ENCODE measurements at regions not wholly inside any gene's neighbourhood (a gene's known extent, or its start where the extent isn't known, plus 50 kb on each side); places are given as distances from the start of the nearest gene placed in this dataset.

DNA sequence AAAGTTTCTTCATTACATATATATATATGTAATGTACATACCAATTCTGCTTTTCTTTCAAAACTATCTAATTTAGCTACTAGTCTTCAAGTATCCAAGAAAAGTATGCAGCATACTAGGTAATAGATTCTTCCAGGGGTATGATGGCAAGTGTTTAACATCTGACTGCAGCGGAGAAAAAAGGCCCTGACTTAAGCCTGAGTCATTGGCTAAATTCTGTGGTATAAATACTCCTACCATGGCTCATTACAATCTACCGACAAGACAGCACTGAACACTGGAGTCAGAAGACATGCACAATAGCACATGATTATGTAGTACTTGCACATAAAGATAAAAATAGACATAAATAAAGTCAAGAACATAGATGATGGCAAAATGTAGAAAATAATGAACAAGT, 439.9 kb downstream of the BRINP1 start:
- TF ChIP-seq RBBP5 (conservative IDR thresholded peaks at IDR 0.05) (no peak), SP1 (IDR thresholded peaks at IDR 0.05; ENCODE audit: low read depth, low read length) (no peak), POLR2AphosphoS5 (IDR thresholded peaks at IDR 0.05; ENCODE audit: low read length) (no peak), NR2C2 (IDR thresholded peaks at IDR 0.05; ENCODE audit: borderline replicate concordance, control insufficient read depth, insufficient read length, low read depth) (no peak), HCFC1 (IDR thresholded peaks at IDR 0.05; ENCODE audit: low read length) (no peak), GABPA (IDR thresholded peaks at IDR 0.05; ENCODE audit: low read depth) (no peak), CREB1 (IDR thresholded peaks at IDR 0.05; ENCODE audit: low read depth) (no peak), FOS (IDR thresholded peaks at IDR 0.05; ENCODE audit: borderline replicate concordance, extremely low read depth, insufficient read length) (no peak)
- TF ChIP-seq, protein P1, sequence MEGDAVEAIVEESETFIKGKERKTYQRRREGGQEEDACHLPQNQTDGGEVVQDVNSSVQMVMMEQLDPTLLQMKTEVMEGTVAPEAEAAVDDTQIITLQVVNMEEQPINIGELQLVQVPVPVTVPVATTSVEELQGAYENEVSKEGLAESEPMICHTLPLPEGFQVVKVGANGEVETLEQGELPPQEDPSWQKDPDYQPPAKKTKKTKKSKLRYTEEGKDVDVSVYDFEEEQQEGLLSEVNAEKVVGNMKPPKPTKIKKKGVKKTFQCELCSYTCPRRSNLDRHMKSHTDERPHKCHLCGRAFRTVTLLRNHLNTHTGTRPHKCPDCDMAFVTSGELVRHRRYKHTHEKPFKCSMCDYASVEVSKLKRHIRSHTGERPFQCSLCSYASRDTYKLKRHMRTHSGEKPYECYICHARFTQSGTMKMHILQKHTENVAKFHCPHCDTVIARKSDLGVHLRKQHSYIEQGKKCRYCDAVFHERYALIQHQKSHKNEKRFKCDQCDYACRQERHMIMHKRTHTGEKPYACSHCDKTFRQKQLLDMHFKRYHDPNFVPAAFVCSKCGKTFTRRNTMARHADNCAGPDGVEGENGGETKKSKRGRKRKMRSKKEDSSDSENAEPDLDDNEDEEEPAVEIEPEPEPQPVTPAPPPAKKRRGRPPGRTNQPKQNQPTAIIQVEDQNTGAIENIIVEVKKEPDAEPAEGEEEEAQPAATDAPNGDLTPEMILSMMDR (IDR thresholded peaks at IDR 0.05 in 2 of 3, conservative IDR thresholded peaks at IDR 0.05 in 1 of 3; ENCODE audit: control insufficient read depth in 2 of 3, extremely low read depth in 1 of 3, insufficient read depth in 1 of 3, low read depth in 3 of 3, low read length in 3 of 3), result no peak
- TF ChIP-seq, protein P2, sequence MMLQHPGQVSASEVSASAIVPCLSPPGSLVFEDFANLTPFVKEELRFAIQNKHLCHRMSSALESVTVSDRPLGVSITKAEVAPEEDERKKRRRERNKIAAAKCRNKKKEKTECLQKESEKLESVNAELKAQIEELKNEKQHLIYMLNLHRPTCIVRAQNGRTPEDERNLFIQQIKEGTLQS (IDR thresholded peaks at IDR 0.05; ENCODE audit: borderline replicate concordance, extremely low read depth, low read depth, low read length), result no peak
- TF ChIP-seq, protein P3, sequence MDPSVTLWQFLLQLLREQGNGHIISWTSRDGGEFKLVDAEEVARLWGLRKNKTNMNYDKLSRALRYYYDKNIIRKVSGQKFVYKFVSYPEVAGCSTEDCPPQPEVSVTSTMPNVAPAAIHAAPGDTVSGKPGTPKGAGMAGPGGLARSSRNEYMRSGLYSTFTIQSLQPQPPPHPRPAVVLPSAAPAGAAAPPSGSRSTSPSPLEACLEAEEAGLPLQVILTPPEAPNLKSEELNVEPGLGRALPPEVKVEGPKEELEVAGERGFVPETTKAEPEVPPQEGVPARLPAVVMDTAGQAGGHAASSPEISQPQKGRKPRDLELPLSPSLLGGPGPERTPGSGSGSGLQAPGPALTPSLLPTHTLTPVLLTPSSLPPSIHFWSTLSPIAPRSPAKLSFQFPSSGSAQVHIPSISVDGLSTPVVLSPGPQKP (IDR thresholded peaks at IDR 0.05; ENCODE audit: low read depth, low read length), result no peak
- TF ChIP-seq, protein P4, sequence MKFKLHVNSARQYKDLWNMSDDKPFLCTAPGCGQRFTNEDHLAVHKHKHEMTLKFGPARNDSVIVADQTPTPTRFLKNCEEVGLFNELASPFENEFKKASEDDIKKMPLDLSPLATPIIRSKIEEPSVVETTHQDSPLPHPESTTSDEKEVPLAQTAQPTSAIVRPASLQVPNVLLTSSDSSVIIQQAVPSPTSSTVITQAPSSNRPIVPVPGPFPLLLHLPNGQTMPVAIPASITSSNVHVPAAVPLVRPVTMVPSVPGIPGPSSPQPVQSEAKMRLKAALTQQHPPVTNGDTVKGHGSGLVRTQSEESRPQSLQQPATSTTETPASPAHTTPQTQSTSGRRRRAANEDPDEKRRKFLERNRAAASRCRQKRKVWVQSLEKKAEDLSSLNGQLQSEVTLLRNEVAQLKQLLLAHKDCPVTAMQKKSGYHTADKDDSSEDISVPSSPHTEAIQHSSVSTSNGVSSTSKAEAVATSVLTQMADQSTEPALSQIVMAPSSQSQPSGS (IDR thresholded peaks at IDR 0.05; ENCODE audit: low read length), result no peak

Data from GM12878 (cell line).